SK-N-SH treated with all-trans-retinoic acid at 6 μM for 48 hours (cell line): ENCODE measurements at regions not wholly inside any gene's neighbourhood (a gene's known extent, or its start where the extent isn't known, plus 50 kb on each side); places are given as distances from the start of the nearest gene placed in this dataset.

ENCODE experiments used
- ARNTL ChIP-seq: fragments of 450-650 bp; formaldehyde crosslinking; IDR thresholded peaks from 2 replicates; pipeline ENCODE4 v1.5.0; 2020; ENCODE audit warnings: low read depth, mild to moderate bottlenecking, moderate library complexity, borderline replicate concordance
- CREB5 ChIP-seq: fragments of 250-450 bp; sonication (Bioruptor Pico); IDR thresholded peaks from 2 replicates; pipeline ENCODE4 v1.5.1; 2020; ENCODE audit warnings: low read depth, mild to moderate bottlenecking, moderate library complexity
- CSDC2 ChIP-seq: fragments of 250-450 bp; sonication (Bioruptor Pico); IDR thresholded peaks from 2 replicates; pipeline ENCODE4 v1.5.0; 2020; ENCODE audit warnings: mild to moderate bottlenecking, moderate library complexity
- GLIS3 ChIP-seq: fragments of 250-450 bp; sonication (Bioruptor Pico); IDR thresholded peaks from 2 replicates; pipeline ENCODE4 v1.5.0; 2020; ENCODE audit warnings: mild to moderate bottlenecking, moderate library complexity
- ISL1 ChIP-seq: fragments of 250-450 bp; sonication (Bioruptor Pico); IDR thresholded peaks from 2 replicates; pipeline ENCODE4 v2.1.2; 2022; ENCODE audit warnings: mild to moderate bottlenecking, moderate library complexity
- OSR1 ChIP-seq: fragments of 250-450 bp; sonication (Bioruptor Pico); IDR thresholded peaks from 2 replicates; pipeline ENCODE4 v1.8.0; 2022; ENCODE audit warnings: moderate library complexity, mild to moderate bottlenecking, inconsistent platforms
- PATZ1 ChIP-seq: fragments of 250-450 bp; sonication (Bioruptor Pico); IDR thresholded peaks from 2 replicates; pipeline ENCODE4 v1.8.0; 2020; ENCODE audit warnings: mild to moderate bottlenecking, moderate library complexity, borderline replicate concordance
- POU6F1 ChIP-seq: fragments of 250-450 bp; sonication (Bioruptor Pico); IDR thresholded peaks from 2 replicates; pipeline ENCODE4 v1.8.0; 2021; ENCODE audit warnings: low read depth, mild to moderate bottlenecking, moderate library complexity, borderline replicate concordance
- PPARA ChIP-seq: fragments of 250-450 bp; sonication (Bioruptor Pico); IDR thresholded peaks from 2 replicates; pipeline ENCODE4 v1.5.0; 2020; ENCODE audit warnings: mild to moderate bottlenecking, borderline replicate concordance
- RARB ChIP-seq: fragments of 250-450 bp; sonication (Bioruptor Pico); IDR thresholded peaks from 2 replicates; pipeline ENCODE4 v1.8.0; 2021; ENCODE audit warnings: mild to moderate bottlenecking, moderate library complexity
- ZFP3 ChIP-seq: fragments of 250-450 bp; sonication (Bioruptor Pico); IDR thresholded peaks from 2 replicates; pipeline ENCODE4 v1.5.0; 2020; ENCODE audit warnings: mild to moderate bottlenecking, moderate library complexity
- ZFP30 ChIP-seq: fragments of 450-650 bp; formaldehyde crosslinking; IDR thresholded peaks from 2 replicates; pipeline ENCODE4 v1.5.0; 2022; ENCODE audit warnings: mild to moderate bottlenecking, moderate library complexity
- ZNF70 ChIP-seq: fragments of 450-650 bp; formaldehyde crosslinking; IDR thresholded peaks from 2 replicates; pipeline ENCODE4 v1.5.0; 2020; ENCODE audit warnings: mild to moderate bottlenecking, moderate library complexity

GRCh38 chr2:103005393-103005792 lies 243.6 kb downstream of the TMEM182 start:
- no peak for TF ChIP-seq RARB (CRISPR knock-in tag)
- no peak for TF ChIP-seq PATZ1 (CRISPR knock-in tag)
- no peak for TF ChIP-seq ISL1 (CRISPR knock-in tag)
- no peak for TF ChIP-seq PPARA
- no peak for TF ChIP-seq CREB5
- no peak for TF ChIP-seq ZNF70 (CRISPR knock-in tag)
- no peak for TF ChIP-seq GLIS3 (CRISPR knock-in tag)
- no peak for TF ChIP-seq ZFP30 (CRISPR knock-in tag)
- TF ChIP-seq POU6F1 (CRISPR knock-in tag) = no peak
- no peak for TF ChIP-seq CSDC2 (CRISPR knock-in tag)
- TF ChIP-seq ARNTL (CRISPR knock-in tag) = no peak
- TF ChIP-seq ZFP3 = no peak
- no peak for TF ChIP-seq OSR1
